ENCODE measurements at regions not wholly inside any gene's neighbourhood (a gene's known extent, or its start where the extent isn't known, plus 50 kb on each side); places are given as distances from the start of the nearest gene placed in this dataset.
"Not testable (repeated sequence)": the region's sequence is repeated elsewhere in the genome, so short reads cannot be mapped to it uniquely, and the experiment has no call there.

- not testable (repeated sequence) for H4K20me1 ChIP-seq, H3K4me1 ChIP-seq, H3K27me3 ChIP-seq, H3K4me2 ChIP-seq, H3K9ac ChIP-seq, H3K27ac ChIP-seq, H3K4me3 ChIP-seq, H3K36me3 ChIP-seq
- peaks cover 27 to 58% (median 46%) of the 10 kb centered on the region in 11 experiments for H3K9me3 ChIP-seq (replicated peaks in 1 of 11)
These were observed 1414.8 kb upstream of the PCDH10 start for GRCh38 chr4:131734321-131734720.

- H3K9me3 ChIP-seq (replicated peaks in 1 of 11) = peaks cover 26 to 52% (median 40%) of the 10 kb centered on the region in 11 experiments
- H3K36me3 ChIP-seq, H3K4me3 ChIP-seq, H4K20me1 ChIP-seq, H3K4me1 ChIP-seq, H3K4me2 ChIP-seq, H3K27me3 ChIP-seq, H3K9ac ChIP-seq, H3K27ac ChIP-seq: not testable (repeated sequence)
These were observed 1414.2 kb upstream of the PCDH10 start for GRCh38 chr4:131734851-131735385.

- H3K9me3 ChIP-seq (replicated peaks in 1 of 11) = peaks cover 4 to 28% (median 18%) of the 10 kb centered on the region in 11 experiments; a peak in 17 of 22 replicates
- not testable (repeated sequence) for H3K36me3 ChIP-seq, H3K27ac ChIP-seq
These were observed 1410.1 kb upstream of the PCDH10 start for GRCh38 chr4:131738991-131739390.

DNA sequence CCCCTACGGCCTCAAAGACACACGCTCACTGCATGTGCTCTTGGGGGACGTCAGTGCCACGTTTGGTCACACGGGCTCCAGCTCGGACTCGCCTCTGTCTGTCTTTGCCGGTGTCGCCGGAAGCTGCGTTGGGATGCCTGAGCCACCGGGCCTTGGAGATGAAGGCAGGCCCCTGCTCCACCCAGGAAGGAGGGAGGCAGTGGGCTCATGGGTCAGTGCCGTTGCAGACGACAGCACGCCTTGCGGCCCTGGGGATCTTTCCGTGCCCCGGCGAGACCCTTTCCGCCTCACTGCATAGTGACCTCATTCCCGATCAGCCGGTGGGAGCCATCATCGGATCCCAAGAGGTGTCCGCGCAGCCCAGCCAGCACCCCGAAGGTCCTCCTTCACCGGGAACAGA lies 1407.3 kb upstream of the PCDH10 start:
- not testable (repeated sequence) for H3K4me2 ChIP-seq, H3K27me3 ChIP-seq, H3K4me1 ChIP-seq, H3K9ac ChIP-seq, H4K20me1 ChIP-seq, H3K36me3 ChIP-seq, H3K4me3 ChIP-seq, H3K27ac ChIP-seq
- peaks cover 4 to 27% (median 16%) of the 10 kb centered on the region in 11 experiments; a peak in 16 of 22 replicates for H3K9me3 ChIP-seq (replicated peaks in 1 of 11)

More at GRCh38 chr4:131738991-131739390, 1410.1 kb upstream of the PCDH10 start:
- not testable (repeated sequence) for H3K4me3 ChIP-seq, H3K4me1 ChIP-seq, H3K27me3 ChIP-seq, H3K4me2 ChIP-seq, H4K20me1 ChIP-seq, H3K9ac ChIP-seq

GRCh38 chr4:131742536-131743205 lies 1406.4 kb upstream of the PCDH10 start:
- H3K36me3 ChIP-seq, H3K9ac ChIP-seq, H3K4me2 ChIP-seq, H3K4me1 ChIP-seq, H3K4me3 ChIP-seq, H4K20me1 ChIP-seq, H3K27ac ChIP-seq, H3K27me3 ChIP-seq: not testable (repeated sequence)
- peaks cover 4 to 27% (median 20%) of the 10 kb centered on the region in 11 experiments; a peak in 16 of 22 replicates for H3K9me3 ChIP-seq (replicated peaks in 1 of 11)

DNA sequence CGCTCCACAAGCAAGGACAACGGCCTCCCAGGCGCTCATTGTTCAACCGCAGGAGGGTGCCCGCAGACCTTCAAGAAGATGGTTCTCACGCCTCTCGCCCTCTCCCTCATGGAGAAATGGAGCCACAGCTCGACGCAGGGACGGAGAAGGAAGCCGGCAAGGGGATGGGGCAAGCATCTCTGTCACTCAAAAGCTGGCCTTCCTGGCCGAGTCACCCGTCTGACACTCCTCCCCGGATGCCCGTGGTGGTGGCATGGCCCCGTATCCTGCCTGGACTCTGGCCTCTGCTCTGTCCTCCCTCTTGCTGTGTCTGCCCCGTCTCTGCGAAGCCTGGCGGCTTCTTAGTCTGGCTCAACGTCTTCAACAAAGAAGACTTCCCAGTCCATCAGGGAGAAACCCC lies 1405.7 kb upstream of the PCDH10 start:
- not testable (repeated sequence) for H3K9ac ChIP-seq, H4K20me1 ChIP-seq, H3K4me3 ChIP-seq, H3K4me2 ChIP-seq, H3K36me3 ChIP-seq, H3K4me1 ChIP-seq, H3K27me3 ChIP-seq, H3K27ac ChIP-seq
- peaks cover 4 to 27% (median 20%) of the 10 kb centered on the region in 11 experiments; a peak in 16 of 22 replicates for H3K9me3 ChIP-seq (replicated peaks in 1 of 11)

- not testable (repeated sequence) for H3K27me3 ChIP-seq, H3K27ac ChIP-seq, H3K4me1 ChIP-seq, H3K4me2 ChIP-seq, H3K9ac ChIP-seq, H3K36me3 ChIP-seq, H3K4me3 ChIP-seq, H4K20me1 ChIP-seq
- peaks cover 12 to 35% (median 25%) of the 10 kb centered on the region in 11 experiments for H3K9me3 ChIP-seq (replicated peaks in 1 of 11)
These were observed 1401.9 kb upstream of the PCDH10 start for GRCh38 chr4:131747203-131747602.

DNA sequence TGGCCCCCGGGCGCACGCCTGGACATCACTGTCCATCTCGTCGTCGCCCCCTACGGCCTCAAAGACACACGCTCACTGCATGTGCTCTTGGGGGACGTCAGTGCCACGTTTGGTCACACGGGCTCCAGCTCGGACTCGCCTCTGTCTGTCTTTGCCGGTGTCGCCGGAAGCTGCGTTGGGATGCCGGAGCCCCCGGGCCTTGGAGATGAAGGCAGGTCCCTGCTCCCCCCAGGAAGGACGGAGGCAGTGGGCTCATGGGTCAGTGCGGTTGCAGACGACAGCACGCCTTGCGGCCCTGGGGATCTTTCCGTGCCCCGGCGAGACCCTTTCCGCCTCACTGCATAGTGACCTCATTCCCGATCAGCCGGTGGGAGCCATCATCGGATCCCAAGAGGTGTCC lies 1399.9 kb upstream of the PCDH10 start:
- not testable (repeated sequence) for H3K27ac ChIP-seq, H3K27me3 ChIP-seq, H3K9ac ChIP-seq, H4K20me1 ChIP-seq, H3K4me2 ChIP-seq, H3K4me3 ChIP-seq, H3K36me3 ChIP-seq, H3K4me1 ChIP-seq
- peaks cover 9 to 23% (median 13%) of the 10 kb centered on the region in 11 experiments for H3K9me3 ChIP-seq (replicated peaks in 1 of 11)

GRCh38 chr4:131750006-131750405 lies 1399.1 kb upstream of the PCDH10 start:
- not testable (repeated sequence) for H3K4me1 ChIP-seq, H3K27ac ChIP-seq, H4K20me1 ChIP-seq, H3K27me3 ChIP-seq, H3K9ac ChIP-seq, H3K4me3 ChIP-seq, H3K36me3 ChIP-seq, H3K4me2 ChIP-seq
- H3K9me3 ChIP-seq (replicated peaks in 1 of 11) = peaks cover 9 to 23% (median 13%) of the 10 kb centered on the region in 11 experiments

GRCh38 chr4:131750469-131750868 lies 1398.6 kb upstream of the PCDH10 start:
- H3K4me1 ChIP-seq, H3K36me3 ChIP-seq: not testable (repeated sequence)

DNA sequence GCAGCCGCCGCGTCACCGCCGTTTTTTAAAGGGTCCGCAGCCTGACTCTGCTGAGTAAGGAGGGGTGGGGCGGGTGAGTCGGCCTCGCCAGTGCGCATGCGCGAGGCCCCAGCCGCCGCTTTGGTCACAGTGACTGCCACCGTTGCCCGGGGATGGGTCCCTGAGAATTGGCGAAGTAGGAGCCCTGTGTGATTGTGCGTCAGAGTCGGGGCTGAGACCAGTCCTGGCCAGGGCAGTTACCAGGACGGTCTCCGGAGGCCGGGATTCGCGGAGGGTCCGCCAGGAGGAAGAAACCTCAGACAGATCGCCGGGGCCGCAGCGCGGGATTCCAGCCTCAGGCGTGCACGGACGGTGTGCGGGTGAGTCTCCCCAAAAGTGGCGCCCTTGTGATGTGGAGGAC lies 1386.9 kb upstream of the PCDH10 start:
- H3K27me3 ChIP-seq, H3K36me3 ChIP-seq, H3K4me2 ChIP-seq, H4K20me1 ChIP-seq, H3K4me3 ChIP-seq, H3K4me1 ChIP-seq, H3K9ac ChIP-seq, H3K27ac ChIP-seq: not testable (repeated sequence)
- peaks cover 8 to 22% (median 13%) of the 10 kb centered on the region in 11 experiments for H3K9me3 ChIP-seq (replicated peaks in 1 of 11)

More at GRCh38 chr4:131750469-131750868, 1398.6 kb upstream of the PCDH10 start:
- not testable (repeated sequence) for H4K20me1 ChIP-seq, H3K4me2 ChIP-seq, H3K4me3 ChIP-seq, H3K27ac ChIP-seq, H3K27me3 ChIP-seq, H3K9ac ChIP-seq
- peaks cover 9 to 23% (median 13%) of the 10 kb centered on the region in 11 experiments for H3K9me3 ChIP-seq (replicated peaks in 1 of 11)

All from BLaER1 treated with 17β-estradiol and CSF1 and Interleukin-3, amounts not matched to agents 10 nM and 100 nM (cell line).